ENCODE measurements at regions not wholly inside any gene's neighbourhood (a gene's known extent, or its start where the extent isn't known, plus 50 kb on each side); places are given as distances from the start of the nearest gene placed in this dataset.

DNA sequence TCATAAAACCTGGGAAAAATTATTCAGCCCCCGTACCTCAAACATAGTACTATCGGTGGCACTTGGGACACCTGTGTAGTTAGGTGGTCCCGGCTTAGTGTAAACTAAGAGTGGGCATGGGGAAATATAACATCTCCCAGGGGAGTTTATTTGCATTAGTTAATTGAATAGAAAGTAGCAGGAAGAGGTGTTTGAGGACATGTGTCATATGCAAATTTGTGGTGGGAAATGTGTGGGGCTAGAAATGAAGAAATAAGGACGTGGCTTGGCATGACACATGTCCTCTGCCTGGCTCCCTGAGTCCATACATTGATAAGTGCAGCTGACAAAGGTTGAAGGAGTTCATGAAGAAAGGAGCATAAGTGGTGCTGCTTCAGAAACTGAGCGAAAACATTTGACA is 483.6 kb downstream of the SH2D1A start:
- TF ChIP-seq SIN3A (IDR thresholded peaks at IDR 0.05; ENCODE audit: borderline replicate concordance, insufficient read depth, low read length) = no peak
- TF ChIP-seq POLR2AphosphoS5 (IDR thresholded peaks at IDR 0.05; ENCODE audit: low read depth, low read length) = no peak
